ENCODE measurements at regions not wholly inside any gene's neighbourhood (a gene's known extent, or its start where the extent isn't known, plus 50 kb on each side); places are given as distances from the start of the nearest gene placed in this dataset.
"Not testable (repeated sequence)": the region's sequence is repeated elsewhere in the genome, so short reads cannot be mapped to it uniquely, and the experiment has no call there.

GRCh38 chr6:2363211-2363610, 117.8 kb upstream of the GMDS start:
- DNase-seq = no peak

- DNase-seq = no peak
Measured at GRCh38 chr6:2361195-2361594, 115.8 kb upstream of the GMDS start.

- no peak for DNase-seq
Measured at GRCh38 chr6:2360716-2361115, 115.3 kb upstream of the GMDS start.

GRCh38 chr6:2360126-2360525, 114.7 kb upstream of the GMDS start:
- no peak for DNase-seq

- no peak for DNase-seq
Measured at GRCh38 chr6:2355150-2355549, 109.7 kb upstream of the GMDS start.

- no peak for DNase-seq
Measured at GRCh38 chr6:2354138-2354491, 108.7 kb upstream of the GMDS start.

GRCh38 chr6:2353412-2354137, 108.2 kb upstream of the GMDS start:
- peak; percentile 49 for DNase-seq

- no peak for DNase-seq
Measured at GRCh38 chr6:2351807-2352431, 106.5 kb upstream of the GMDS start.

- no peak for DNase-seq
Measured at GRCh38 chr6:2351090-2351489, 105.7 kb upstream of the GMDS start.

- DNase-seq = no peak
Measured at GRCh38 chr6:2346078-2346477, 100.7 kb upstream of the GMDS start.

GRCh38 chr6:2344319-2344905, 99.0 kb upstream of the GMDS start:
- DNase-seq = no peak

GRCh38 chr6:2327591-2327990, 82.2 kb upstream of the GMDS start:
- DNase-seq = no peak

GRCh38 chr6:2324166-2324953, 79.0 kb upstream of the GMDS start:
- no peak for DNase-seq

GRCh38 chr6:2317498-2317897, 72.1 kb upstream of the GMDS start:
- not testable (repeated sequence) for DNase-seq

GRCh38 chr6:2314641-2315040, 69.2 kb upstream of the GMDS start:
- no peak for DNase-seq

GRCh38 chr6:2310042-2310441, 64.6 kb upstream of the GMDS start:
- DNase-seq = no peak

GRCh38 chr6:2309122-2309521, 63.7 kb upstream of the GMDS start:
- no peak for DNase-seq

GRCh38 chr6:2307799-2308198, 62.4 kb upstream of the GMDS start:
- no peak for DNase-seq

- no peak for DNase-seq
Measured at GRCh38 chr6:2305951-2306350, 60.5 kb upstream of the GMDS start.

GRCh38 chr6:2302482-2302881, 57.1 kb upstream of the GMDS start:
- not testable (repeated sequence) for DNase-seq

GRCh38 chr6:2296781-2297180, 51.4 kb upstream of the GMDS start:
- DNase-seq = no peak
